Mucosa of stomach (tissue), 1 donor: ENCODE measurements at regions not wholly inside any gene's neighbourhood (a gene's known extent, or its start where the extent isn't known, plus 50 kb on each side); places are given as distances from the start of the nearest gene placed in this dataset.
"Not testable (repeated sequence)": the region's sequence is repeated elsewhere in the genome, so short reads cannot be mapped to it uniquely, and the experiment has no call there.

ENCODE experiments used
- H3K27me3 ChIP-seq: one replicate; pipeline ENCODE4 v1.7.0; 2013; ENCODE audit warnings: mild to moderate bottlenecking, low read length; ENCODE audit not compliant: control insufficient read depth, insufficient read depth
- H3K36me3 ChIP-seq: one replicate; pipeline ENCODE4 v1.7.0; 2013; ENCODE audit warnings: low read length; ENCODE audit not compliant: control insufficient read depth, insufficient read depth
- H3K4me1 ChIP-seq: one replicate; pipeline ENCODE4 v1.7.0; 2013; ENCODE audit warnings: mild to moderate bottlenecking, low read length; ENCODE audit not compliant: control insufficient read depth, insufficient read depth
- H3K4me3 ChIP-seq: one replicate; pipeline ENCODE4 v1.7.0; 2013; ENCODE audit warnings: low read length
- H3K9ac ChIP-seq: one replicate; pipeline ENCODE4 v1.7.0; 2013; ENCODE audit warnings: mild to moderate bottlenecking, low read length, moderate library complexity
- H3K9me3 ChIP-seq: one replicate; pipeline ENCODE4 v1.7.0; 2013; ENCODE audit warnings: mild to moderate bottlenecking, low read length, moderate library complexity; ENCODE audit not compliant: control insufficient read depth
- donor health status: Pancreatic carcinoma.

DNA sequence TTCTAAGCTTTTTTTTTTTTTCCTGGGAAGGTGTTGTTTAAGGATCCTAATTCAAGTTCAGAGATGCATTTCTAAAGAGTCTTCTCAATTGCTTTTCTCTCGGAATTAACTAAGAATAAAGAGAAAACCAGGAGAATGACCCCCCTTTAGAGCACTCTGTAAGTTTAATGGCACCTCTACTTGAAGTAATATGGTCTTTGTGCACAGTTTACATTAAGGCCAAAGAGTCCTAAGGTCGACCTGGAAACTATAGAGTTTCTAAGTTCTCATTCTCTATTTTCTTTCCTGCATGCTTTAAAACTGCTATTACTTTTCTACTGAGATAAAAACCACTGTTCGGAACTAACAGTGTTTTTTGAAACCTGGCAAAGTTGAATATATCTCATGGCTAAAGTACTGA lies 923.1 kb upstream of the CDH10 start:
- no peaks in the 10 kb centered on the region for H3K9me3 ChIP-seq
- H3K27me3 ChIP-seq, result no peaks in the 10 kb centered on the region
- H3K36me3 ChIP-seq, result no peaks in the 10 kb centered on the region
- H3K4me3 ChIP-seq, result no peak overlapping the region
- no peak overlapping the region for H3K9ac ChIP-seq
- no peaks in the 10 kb centered on the region for H3K4me1 ChIP-seq

DNA sequence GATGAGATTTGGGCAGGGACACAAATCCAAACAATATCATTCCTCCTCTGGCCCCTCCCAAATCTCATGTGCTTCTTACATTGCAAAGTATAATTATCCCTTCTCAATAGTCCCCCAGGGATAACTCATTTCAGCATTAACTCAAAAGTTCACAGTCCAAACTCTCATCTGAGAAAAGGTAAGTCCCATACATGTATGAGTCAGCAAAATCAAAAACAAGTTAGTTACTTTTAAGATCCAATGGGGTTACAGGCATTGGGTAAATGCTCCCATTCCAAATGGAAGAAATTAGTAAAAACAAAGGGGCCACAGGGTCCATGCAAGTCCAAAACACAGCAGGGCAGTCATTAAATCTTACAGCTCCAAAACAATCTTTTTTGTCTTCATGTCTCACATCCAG lies 917.9 kb upstream of the CDH10 start:
- H3K9me3 ChIP-seq, result no peaks in the 10 kb centered on the region
- H3K4me3 ChIP-seq, result no peak overlapping the region
- no peak overlapping the region for H3K9ac ChIP-seq
- no peaks in the 10 kb centered on the region for H3K36me3 ChIP-seq
- H3K27me3 ChIP-seq, result no peaks in the 10 kb centered on the region
- H3K4me1 ChIP-seq, result no peaks in the 10 kb centered on the region

DNA sequence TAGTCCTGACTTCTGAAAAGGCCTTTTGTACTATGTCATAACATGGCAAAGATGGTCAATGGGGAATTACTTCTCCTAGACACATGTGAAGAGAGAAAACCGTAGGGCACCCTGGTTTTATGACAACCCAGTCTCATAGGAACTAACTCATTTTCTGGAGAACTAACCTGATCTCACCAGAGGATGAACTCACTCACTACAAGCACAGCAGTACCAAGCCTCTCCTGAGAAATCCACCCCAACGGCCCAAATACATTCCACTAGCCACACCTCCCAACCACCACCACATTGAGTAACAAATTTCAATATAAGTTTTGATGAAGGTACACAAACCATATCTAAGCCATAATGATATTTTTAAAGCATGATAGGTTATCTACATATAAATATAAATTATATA lies 909.3 kb upstream of the CDH10 start:
- no peaks in the 10 kb centered on the region for H3K4me1 ChIP-seq
- no peak overlapping the region for H3K4me3 ChIP-seq
- H3K36me3 ChIP-seq, result no peaks in the 10 kb centered on the region
- H3K9ac ChIP-seq, result no peak overlapping the region
- no peaks in the 10 kb centered on the region for H3K27me3 ChIP-seq
- H3K9me3 ChIP-seq, result no peaks in the 10 kb centered on the region

DNA sequence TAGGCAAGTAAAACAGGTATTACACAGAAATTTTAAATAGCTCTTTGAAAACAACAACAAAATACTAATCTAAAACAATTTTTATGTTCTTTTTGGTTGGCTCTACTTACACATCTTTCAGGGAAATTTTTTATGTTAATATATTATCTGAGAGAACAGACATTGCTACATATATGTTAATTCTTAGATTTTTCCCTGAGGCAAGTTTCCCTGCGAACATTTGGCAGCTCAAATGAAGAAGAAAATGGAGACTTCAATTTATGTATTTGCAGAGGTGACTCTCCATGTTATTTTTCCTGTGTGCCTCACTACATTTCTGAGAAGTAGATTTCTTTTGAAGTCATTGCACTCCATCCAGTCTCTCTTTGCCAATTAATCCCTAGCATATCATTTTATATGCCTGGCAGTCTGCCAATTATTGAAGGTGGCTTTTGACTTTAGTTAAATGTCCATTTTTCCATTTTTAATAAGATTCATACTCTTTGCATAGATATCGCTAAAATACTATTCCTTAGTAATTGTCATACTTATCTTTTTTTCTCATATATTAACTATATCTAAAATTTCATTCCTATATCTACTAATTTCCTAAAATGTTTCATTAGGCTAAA lies 908.2 kb upstream of the CDH10 start:
- no peak overlapping the region for H3K4me3 ChIP-seq
- H3K36me3 ChIP-seq, result no peaks in the 10 kb centered on the region
- H3K4me1 ChIP-seq, result no peaks in the 10 kb centered on the region
- no peak overlapping the region for H3K9ac ChIP-seq
- H3K9me3 ChIP-seq, result no peaks in the 10 kb centered on the region
- no peaks in the 10 kb centered on the region for H3K27me3 ChIP-seq

DNA sequence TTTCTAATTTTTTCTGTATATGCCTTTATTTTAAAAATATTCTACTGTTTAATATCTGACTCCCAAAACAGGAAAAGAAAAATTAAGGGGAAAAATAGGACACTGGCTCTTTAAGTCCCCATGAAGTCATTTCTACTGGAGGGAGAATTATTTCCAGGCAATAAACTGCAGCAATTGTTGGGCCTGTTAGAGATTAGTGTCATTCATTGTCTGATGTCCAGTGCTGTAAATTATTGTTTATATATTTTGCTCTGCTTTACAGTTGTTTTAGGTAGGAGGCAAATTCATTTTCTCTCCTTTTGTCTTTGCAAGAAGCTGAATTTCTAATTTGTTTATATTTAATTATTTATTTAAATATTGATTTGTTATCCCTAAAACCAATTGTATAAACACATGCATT lies 906.0 kb upstream of the CDH10 start:
- Histone ChIP-seq H3K4me1 (no peaks in the 10 kb centered on the region), H3K36me3 (no peaks in the 10 kb centered on the region), H3K9me3 (no peaks in the 10 kb centered on the region), H3K9ac (no peak overlapping the region), H3K27me3 (no peaks in the 10 kb centered on the region), H3K4me3 (no peak overlapping the region)

DNA sequence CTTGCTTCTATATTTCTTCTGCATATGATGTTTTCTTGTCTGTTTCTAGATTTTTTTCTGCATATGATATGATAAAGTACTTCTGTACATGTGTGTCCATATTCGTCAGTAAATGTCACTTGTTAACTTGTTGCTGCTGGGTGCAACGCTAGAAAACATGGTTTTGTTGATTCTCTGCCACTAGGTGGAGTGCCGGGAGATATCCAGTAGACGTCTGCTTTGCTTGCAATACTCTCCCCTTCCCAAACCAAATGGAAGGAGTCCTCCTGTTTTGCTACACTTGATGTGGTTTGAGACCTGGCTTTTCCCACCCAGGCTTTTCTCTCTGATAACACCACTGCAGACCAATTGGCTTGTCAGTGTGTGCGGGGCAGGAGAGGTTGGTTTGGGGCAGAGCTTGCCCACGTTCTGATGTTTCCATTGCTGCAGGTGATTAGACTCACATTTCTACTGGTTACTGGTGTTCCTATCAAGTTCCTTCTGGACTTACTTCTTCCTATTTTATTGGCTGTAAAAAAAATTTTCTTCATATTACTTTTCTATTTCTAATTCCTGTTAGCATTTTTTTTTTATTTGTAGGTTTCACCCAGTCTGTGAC lies 900.0 kb upstream of the CDH10 start:
- no peaks in the 10 kb centered on the region for H3K4me1 ChIP-seq
- no peaks in the 10 kb centered on the region for H3K36me3 ChIP-seq
- H3K9me3 ChIP-seq, result no peaks in the 10 kb centered on the region
- no peak overlapping the region for H3K4me3 ChIP-seq
- no peaks in the 10 kb centered on the region for H3K27me3 ChIP-seq
- H3K9ac ChIP-seq, result no peak overlapping the region

DNA sequence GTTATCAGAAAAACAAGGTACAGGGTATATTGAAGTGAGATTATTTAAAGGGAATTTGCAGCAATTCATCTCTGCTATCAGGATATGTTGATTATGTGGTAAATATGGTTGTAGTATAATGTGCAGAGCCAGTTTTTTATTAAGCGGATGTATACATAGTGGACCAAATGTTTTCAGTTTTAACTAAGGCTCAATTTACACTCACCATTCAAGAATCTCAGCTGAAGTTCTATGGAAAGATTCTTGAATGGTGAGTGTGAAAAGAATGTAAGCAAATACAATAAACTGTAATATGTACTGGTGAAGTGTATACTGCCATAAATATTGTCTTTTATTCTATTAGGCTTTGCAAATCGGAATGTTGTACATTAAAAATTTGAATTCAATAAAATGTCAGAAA lies 895.9 kb upstream of the CDH10 start:
- no peaks in the 10 kb centered on the region for H3K4me1 ChIP-seq
- no peak overlapping the region for H3K4me3 ChIP-seq
- no peaks in the 10 kb centered on the region for H3K36me3 ChIP-seq
- H3K9ac ChIP-seq, result no peak overlapping the region
- no peaks in the 10 kb centered on the region for H3K27me3 ChIP-seq
- H3K9me3 ChIP-seq, result no peaks in the 10 kb centered on the region

DNA sequence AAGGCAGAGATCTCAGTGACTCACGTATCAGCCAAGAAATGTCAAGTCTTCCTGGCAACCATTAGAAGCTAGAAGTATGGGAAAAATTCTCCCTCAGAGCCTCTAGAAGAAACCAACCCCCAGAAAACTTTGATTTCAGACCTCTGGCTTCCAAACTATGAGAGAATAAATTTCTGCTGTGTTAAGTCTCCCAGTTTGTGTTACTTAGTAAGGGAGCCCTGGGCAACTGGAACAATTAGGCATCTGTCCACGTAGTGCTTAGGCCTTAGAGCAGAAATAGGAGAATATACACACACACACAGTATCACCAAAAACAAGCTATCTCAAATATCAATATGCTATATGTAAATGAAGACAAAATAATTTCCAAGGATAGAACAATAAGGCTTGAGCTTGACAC lies 894.8 kb upstream of the CDH10 start:
- no peaks in the 10 kb centered on the region for H3K36me3 ChIP-seq
- H3K9me3 ChIP-seq, result no peaks in the 10 kb centered on the region
- no peak overlapping the region for H3K9ac ChIP-seq
- H3K4me1 ChIP-seq, result no peaks in the 10 kb centered on the region
- H3K4me3 ChIP-seq, result no peak overlapping the region
- no peaks in the 10 kb centered on the region for H3K27me3 ChIP-seq

DNA sequence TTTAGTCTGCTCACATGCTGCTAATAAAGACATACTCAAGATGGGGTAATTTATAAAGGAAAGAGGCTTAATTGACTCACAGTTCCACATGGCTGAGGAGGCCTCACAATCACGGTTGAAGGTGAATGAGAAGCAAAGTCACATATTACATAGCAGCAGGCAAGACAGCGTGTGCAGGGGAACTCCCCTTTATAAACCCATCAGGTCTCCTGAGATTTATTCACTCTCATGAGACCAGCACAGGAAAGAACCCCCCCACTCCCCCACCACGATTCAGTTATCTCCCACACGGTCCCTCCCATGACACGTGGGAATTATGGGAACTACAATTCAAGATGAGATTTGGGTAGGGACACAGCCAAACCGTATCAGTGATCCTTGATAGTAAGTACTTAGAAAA lies 891.7 kb upstream of the CDH10 start:
- not testable (repeated sequence) for H3K9me3 ChIP-seq, H3K27me3 ChIP-seq, H3K4me1 ChIP-seq, H3K4me3 ChIP-seq, H3K36me3 ChIP-seq, H3K9ac ChIP-seq

DNA sequence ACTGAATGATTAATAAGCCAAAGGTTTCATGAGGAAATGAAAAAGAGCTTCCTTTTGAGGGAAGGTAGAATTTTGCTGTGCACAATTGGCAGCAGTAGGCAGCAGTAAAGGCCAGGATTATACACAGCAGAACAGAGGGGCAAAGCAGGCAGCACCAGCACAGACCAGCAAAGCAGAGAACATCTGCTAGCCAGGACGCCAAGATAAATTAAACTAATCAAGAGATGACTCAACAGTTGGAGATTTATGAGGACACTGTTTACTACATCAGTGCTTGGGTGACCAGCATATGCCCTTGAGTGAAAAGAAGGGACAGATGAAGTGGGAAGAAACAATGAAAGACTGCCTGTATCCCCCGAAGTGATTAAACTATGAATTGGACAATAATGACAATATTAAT lies 871.4 kb upstream of the CDH10 start:
- Histone ChIP-seq H3K4me3 (no peak overlapping the region), H3K4me1 (no peaks in the 10 kb centered on the region), H3K27me3 (no peaks in the 10 kb centered on the region), H3K9me3 (no peaks in the 10 kb centered on the region), H3K36me3 (no peaks in the 10 kb centered on the region), H3K9ac (no peak overlapping the region)

DNA sequence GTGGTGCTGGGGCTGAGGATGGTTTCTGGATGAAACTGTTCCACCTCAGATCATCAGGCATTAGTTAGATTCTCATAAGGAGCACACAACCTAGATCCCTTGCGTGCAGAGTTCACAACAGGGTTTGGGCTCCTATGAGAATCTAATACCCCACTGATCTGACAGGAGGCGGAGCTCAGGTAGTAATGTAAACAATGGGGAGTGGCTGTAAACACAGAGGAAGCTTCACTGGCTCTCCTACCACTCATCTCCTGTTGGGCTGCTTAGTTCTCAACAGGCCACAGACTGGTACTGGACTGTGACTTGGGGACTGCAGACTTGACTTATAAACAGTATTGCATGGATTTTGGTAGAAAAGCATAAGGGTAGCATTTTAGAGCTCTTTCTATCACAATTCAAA lies 870.7 kb upstream of the CDH10 start:
- H3K4me3 ChIP-seq, result no peak overlapping the region
- no peaks in the 10 kb centered on the region for H3K9me3 ChIP-seq
- no peaks in the 10 kb centered on the region for H3K4me1 ChIP-seq
- H3K36me3 ChIP-seq, result no peaks in the 10 kb centered on the region
- no peak overlapping the region for H3K9ac ChIP-seq
- H3K27me3 ChIP-seq, result no peaks in the 10 kb centered on the region

DNA sequence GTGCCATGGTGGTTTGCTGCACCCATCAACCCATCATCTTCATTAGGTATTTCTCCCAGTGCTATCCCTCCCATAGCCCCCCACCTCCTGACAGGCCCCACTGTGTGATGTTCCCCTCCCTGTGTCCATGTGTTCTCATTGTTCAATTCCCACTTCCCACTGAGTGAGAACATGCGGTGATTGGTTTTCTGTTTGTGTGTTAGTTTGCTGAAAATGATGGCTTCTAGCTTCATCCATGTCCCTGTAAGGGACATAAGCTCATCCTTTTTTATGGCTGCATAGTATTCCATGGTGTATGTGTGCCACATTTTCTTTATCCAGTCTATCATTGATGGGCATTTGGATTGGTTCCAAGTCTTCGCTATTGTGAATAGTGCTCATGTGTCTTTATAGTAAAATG lies 865.9 kb upstream of the CDH10 start:
- H3K27me3 ChIP-seq, H3K9ac ChIP-seq, H3K4me3 ChIP-seq, H3K36me3 ChIP-seq, H3K4me1 ChIP-seq, H3K9me3 ChIP-seq: not testable (repeated sequence)

DNA sequence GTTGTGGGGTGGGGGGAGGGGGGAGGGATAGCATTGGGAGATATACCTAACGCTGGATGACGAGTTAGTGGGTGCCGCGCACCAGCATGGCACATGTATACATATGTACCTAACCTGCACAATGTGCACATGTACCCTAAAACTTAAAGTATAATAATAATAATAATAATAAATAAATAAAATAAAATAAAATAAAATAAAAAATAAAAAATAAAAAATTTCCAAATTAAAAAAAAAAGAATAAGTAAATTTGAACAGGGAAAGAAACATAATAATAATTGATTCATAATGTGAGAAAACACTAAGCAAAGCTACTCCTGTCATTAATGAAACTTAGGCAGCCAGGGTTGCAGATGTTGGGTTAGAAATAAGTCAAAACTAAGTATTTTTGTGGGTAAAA lies 863.2 kb upstream of the CDH10 start:
- not testable (repeated sequence) for H3K36me3 ChIP-seq, H3K4me1 ChIP-seq, H3K9me3 ChIP-seq, H3K4me3 ChIP-seq, H3K9ac ChIP-seq, H3K27me3 ChIP-seq
